ENCODE measurements at regions not wholly inside any gene's neighbourhood (a gene's known extent, or its start where the extent isn't known, plus 50 kb on each side); places are given as distances from the start of the nearest gene placed in this dataset.

DNA sequence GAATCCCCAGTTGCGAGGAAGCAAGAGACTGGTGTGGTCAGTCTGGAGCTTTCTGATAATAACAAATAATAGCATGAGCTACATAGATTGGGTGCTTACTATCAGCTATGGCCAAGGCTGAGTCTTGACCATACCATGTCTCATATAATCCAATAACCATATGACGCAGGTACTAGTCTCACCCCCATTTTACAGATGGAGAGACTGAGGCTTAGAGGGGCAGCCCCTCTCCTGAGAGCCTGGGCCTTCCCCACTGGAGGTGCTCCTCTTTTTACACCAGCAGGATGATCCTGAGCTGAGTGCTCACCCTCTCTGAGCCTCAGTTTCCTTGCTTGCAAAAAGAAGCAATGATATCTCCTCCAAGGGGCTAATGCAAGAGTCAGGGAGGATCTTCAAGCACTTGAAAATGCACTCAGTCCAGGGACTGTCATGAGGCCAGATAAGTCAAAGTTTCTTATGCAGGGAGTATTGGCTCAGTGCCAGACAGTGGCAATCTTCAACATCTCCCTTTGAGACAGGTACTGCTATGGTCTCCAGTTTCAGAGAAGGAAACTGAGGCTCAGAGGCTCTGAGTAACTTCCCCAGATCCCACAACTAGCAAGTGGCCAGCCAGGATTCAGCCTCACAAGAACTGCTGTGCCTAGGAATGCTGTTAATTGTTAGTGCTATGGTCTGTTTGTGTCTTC, 149.7 kb downstream of the TFCP2L1 start:
- TF ChIP-seq, protein P1, sequence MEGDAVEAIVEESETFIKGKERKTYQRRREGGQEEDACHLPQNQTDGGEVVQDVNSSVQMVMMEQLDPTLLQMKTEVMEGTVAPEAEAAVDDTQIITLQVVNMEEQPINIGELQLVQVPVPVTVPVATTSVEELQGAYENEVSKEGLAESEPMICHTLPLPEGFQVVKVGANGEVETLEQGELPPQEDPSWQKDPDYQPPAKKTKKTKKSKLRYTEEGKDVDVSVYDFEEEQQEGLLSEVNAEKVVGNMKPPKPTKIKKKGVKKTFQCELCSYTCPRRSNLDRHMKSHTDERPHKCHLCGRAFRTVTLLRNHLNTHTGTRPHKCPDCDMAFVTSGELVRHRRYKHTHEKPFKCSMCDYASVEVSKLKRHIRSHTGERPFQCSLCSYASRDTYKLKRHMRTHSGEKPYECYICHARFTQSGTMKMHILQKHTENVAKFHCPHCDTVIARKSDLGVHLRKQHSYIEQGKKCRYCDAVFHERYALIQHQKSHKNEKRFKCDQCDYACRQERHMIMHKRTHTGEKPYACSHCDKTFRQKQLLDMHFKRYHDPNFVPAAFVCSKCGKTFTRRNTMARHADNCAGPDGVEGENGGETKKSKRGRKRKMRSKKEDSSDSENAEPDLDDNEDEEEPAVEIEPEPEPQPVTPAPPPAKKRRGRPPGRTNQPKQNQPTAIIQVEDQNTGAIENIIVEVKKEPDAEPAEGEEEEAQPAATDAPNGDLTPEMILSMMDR (IDR thresholded peaks at IDR 0.05; ENCODE audit: low read depth, low read length): no peak
- TF ChIP-seq MYC (IDR thresholded peaks at IDR 0.05; ENCODE audit: low read depth, low read length) (no peak), POLR2A (IDR thresholded peaks at IDR 0.05; ENCODE audit: extremely low read depth, insufficient read length) (no peak), MAX (IDR thresholded peaks at IDR 0.05; ENCODE audit: low read depth, low read length) (no peak)
- DNase-seq (ENCODE audit: low read depth): no peak
- H3K4me3 ChIP-seq (ENCODE audit: low read depth, low read length): no peak overlapping the region

DNA sequence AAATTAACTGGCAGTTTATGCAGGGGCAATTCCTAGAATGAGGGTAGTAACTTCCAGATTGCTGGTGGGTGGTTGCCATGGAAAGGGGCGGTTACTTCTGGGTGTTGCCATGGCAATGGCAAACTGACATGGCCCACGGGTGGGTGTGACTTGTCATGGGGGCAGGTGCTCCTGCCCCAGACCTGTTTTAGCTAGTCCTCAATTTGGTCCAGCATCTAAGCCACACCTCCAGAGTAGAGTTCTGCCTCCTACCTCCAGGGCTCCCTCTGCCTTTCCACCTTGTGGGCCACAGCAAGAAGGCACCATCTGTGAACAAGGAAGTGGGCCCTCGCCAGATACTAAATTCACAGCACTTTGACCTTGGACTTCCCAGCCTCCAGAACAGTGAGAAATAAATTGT, 148.7 kb downstream of the TFCP2L1 start:
- no peak overlapping the region for H3K4me3 ChIP-seq (ENCODE audit: low read depth, low read length)
- DNase-seq (ENCODE audit: low read depth): no peak
- TF ChIP-seq POLR2A (IDR thresholded peaks at IDR 0.05; ENCODE audit: extremely low read depth, insufficient read length) (no peak), MAX (IDR thresholded peaks at IDR 0.05; ENCODE audit: low read depth, low read length) (no peak), MYC (IDR thresholded peaks at IDR 0.05; ENCODE audit: low read depth, low read length) (no peak)
- TF ChIP-seq, protein P1 (IDR thresholded peaks at IDR 0.05; ENCODE audit: low read depth, low read length): no peak

GRCh38 chr2:121137571-121137970, 147.4 kb downstream of the TFCP2L1 start:
- no peak for DNase-seq (ENCODE audit: low read depth)
- no peak overlapping the region for H3K4me3 ChIP-seq (ENCODE audit: low read depth, low read length)
- TF ChIP-seq POLR2A (IDR thresholded peaks at IDR 0.05; ENCODE audit: extremely low read depth, insufficient read length): no peak
- TF ChIP-seq, protein P1 (IDR thresholded peaks at IDR 0.05; ENCODE audit: low read depth, low read length): no peak
- no peak for TF ChIP-seq MAX (IDR thresholded peaks at IDR 0.05; ENCODE audit: low read depth, low read length)
- no peak for TF ChIP-seq MYC (IDR thresholded peaks at IDR 0.05; ENCODE audit: low read depth, low read length)

DNA sequence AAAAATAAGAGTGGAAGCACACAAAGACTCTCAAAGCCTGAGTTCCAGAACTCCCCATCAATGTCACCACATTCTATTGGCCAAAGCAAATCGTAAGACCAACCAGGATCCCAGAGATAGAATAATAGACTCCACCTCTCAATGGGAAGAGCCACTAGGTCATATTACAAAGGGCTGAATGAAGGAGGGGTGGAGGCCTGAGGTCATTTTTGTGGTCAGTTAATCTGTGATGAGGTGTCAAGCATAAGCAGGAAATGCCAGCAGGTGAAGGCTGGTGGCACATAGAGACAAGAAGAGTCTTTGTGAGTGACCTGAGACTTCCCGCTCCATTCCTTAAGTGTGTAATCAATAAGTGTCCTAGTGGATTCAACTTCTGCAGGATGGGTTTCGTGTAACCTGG, 144.3 kb downstream of the TFCP2L1 start:
- H3K4me3 ChIP-seq (ENCODE audit: low read depth, low read length): no peak overlapping the region
- no peak for DNase-seq (ENCODE audit: low read depth)
- TF ChIP-seq MAX (IDR thresholded peaks at IDR 0.05; ENCODE audit: low read depth, low read length): no peak
- no peak for TF ChIP-seq POLR2A (IDR thresholded peaks at IDR 0.05; ENCODE audit: extremely low read depth, insufficient read length)
- TF ChIP-seq, protein P1 (IDR thresholded peaks at IDR 0.05; ENCODE audit: low read depth, low read length): no peak
- no peak for TF ChIP-seq MYC (IDR thresholded peaks at IDR 0.05; ENCODE audit: low read depth, low read length)

DNA sequence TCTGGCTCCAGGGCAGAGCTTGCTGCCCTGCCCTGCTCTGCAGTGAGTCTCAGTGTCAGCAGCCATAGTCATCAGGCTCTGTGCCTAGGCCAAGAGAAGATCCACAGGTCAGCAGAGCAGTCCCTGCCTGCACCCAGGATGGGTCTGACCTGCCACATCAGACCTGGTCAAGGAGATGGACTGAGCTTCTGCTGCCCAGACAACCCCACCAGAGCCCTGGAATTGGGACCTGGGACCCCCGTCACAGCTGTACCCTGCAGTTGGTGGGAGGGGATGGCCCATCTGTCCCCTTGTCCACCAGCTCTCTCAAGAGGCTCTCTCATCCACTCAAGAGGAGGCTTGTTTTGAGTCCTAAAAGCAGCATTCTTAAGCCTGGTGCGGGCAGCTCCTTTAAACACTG, 142.6 kb downstream of the TFCP2L1 start:
- DNase-seq (ENCODE audit: low read depth): no peak
- TF ChIP-seq, protein P1 (IDR thresholded peaks at IDR 0.05; ENCODE audit: low read depth, low read length): no peak
- TF ChIP-seq MAX (IDR thresholded peaks at IDR 0.05; ENCODE audit: low read depth, low read length) (no peak), POLR2A (IDR thresholded peaks at IDR 0.05; ENCODE audit: extremely low read depth, insufficient read length) (no peak), MYC (IDR thresholded peaks at IDR 0.05; ENCODE audit: low read depth, low read length) (no peak)
- H3K4me3 ChIP-seq (ENCODE audit: low read depth, low read length): no peak overlapping the region

Data from NB4 (cell line).